Nephron (organoid): ENCODE measurements at regions not wholly inside any gene's neighbourhood (a gene's known extent, or its start where the extent isn't known, plus 50 kb on each side); places are given as distances from the start of the nearest gene placed in this dataset.

Experiments used
- H3K27ac Mint-ChIP-seq, 3 experiments: 2 replicates each; pipeline ENCODE4 v1.8.0; 2020; ENCODE audit warnings: mixed read lengths in 3 of 3, mild to moderate bottlenecking in 2 of 3, moderate library complexity in 1 of 3
- H3K27me3 Mint-ChIP-seq: 2 replicates; pipeline ENCODE4 v1.8.0; 2021; ENCODE audit warnings: low read depth, mild to moderate bottlenecking, moderate library complexity, mixed read lengths
- H3K36me3 Mint-ChIP-seq: 2 replicates; pipeline ENCODE4 v1.8.0; 2020; ENCODE audit warnings: low read depth, mixed read lengths
- H3K4me1 Mint-ChIP-seq: 2 replicates; pipeline ENCODE4 v1.8.0; 2020; ENCODE audit warnings: mixed read lengths
- H3K4me3 Mint-ChIP-seq, 3 experiments: 2 replicates each; pipeline ENCODE4 v1.8.0; 2020; ENCODE audit warnings: mild to moderate bottlenecking in 3 of 3, mixed read lengths in 3 of 3, moderate library complexity in 2 of 3
- H3K9me3 Mint-ChIP-seq: 2 replicates; pipeline ENCODE4 v1.8.0; 2020; ENCODE audit warnings: mixed read lengths
- CTCF ChIP-seq, 3 experiments: fragments of 200-600 bp; sonication (generic); IDR thresholded peaks; one replicate each; pipeline ENCODE4 v1.5.0; 2021; ENCODE audit warnings: antibody characterized with exemption in 3 of 3; ENCODE audit not compliant: unreplicated experiment in 3 of 3

GRCh38 chr11:81459766-81460306 is 1273.8 kb downstream of the FAM181B start:
- Mint-ChIP-seq H3K27me3 (no peaks in the 10 kb centered on the region), H3K9me3 (no peaks in the 10 kb centered on the region), H3K4me1 (no peaks in the 10 kb centered on the region), H3K27ac (no peak overlapping the region), H3K36me3 (no peaks in the 10 kb centered on the region), H3K4me3 (no peak overlapping the region)
- no peak for TF ChIP-seq CTCF (IDR thresholded peaks at IDR 0.05; ENCODE audit: unreplicated experiment in 3 of 3)

- peak overlapping the region in 1 of 3 experiments; percentile 24 for H3K27ac Mint-ChIP-seq
- no peak overlapping the region for H3K4me3 Mint-ChIP-seq
- H3K4me1 Mint-ChIP-seq = peaks cover 5% of the 10 kb centered on the region
- H3K27me3 Mint-ChIP-seq = no peaks in the 10 kb centered on the region
- no peak for TF ChIP-seq CTCF (IDR thresholded peaks at IDR 0.05; ENCODE audit: unreplicated experiment in 3 of 3)
- H3K9me3 Mint-ChIP-seq = no peaks in the 10 kb centered on the region
- H3K36me3 Mint-ChIP-seq = no peaks in the 10 kb centered on the region
Measured at GRCh38 chr11:81449588-81450156, 1284.0 kb downstream of the FAM181B start.

GRCh38 chr11:81444297-81444696 is 1289.4 kb downstream of the FAM181B start:
- peak; percentile 24 to 42 (median 41) for TF ChIP-seq CTCF (IDR thresholded peaks at IDR 0.05; ENCODE audit: unreplicated experiment in 3 of 3)
- H3K4me1 Mint-ChIP-seq = peaks cover 5% of the 10 kb centered on the region
- H3K4me3 Mint-ChIP-seq = no peak overlapping the region
- H3K36me3 Mint-ChIP-seq = no peaks in the 10 kb centered on the region
- H3K27ac Mint-ChIP-seq = no peak overlapping the region
- no peaks in the 10 kb centered on the region for H3K27me3 Mint-ChIP-seq
- no peaks in the 10 kb centered on the region for H3K9me3 Mint-ChIP-seq

GRCh38 chr11:81432333-81432732 is 1301.3 kb downstream of the FAM181B start:
- H3K9me3 Mint-ChIP-seq = no peaks in the 10 kb centered on the region
- H3K4me1 Mint-ChIP-seq = peaks cover 5% of the 10 kb centered on the region
- no peak for TF ChIP-seq CTCF (IDR thresholded peaks at IDR 0.05; ENCODE audit: unreplicated experiment in 3 of 3)
- H3K27me3 Mint-ChIP-seq = no peaks in the 10 kb centered on the region
- H3K36me3 Mint-ChIP-seq = no peaks in the 10 kb centered on the region
- H3K4me3 Mint-ChIP-seq = no peak overlapping the region
- no peak overlapping the region for H3K27ac Mint-ChIP-seq

GRCh38 chr11:81424822-81425221 is 1308.8 kb downstream of the FAM181B start:
- H3K27ac Mint-ChIP-seq = no peak overlapping the region
- H3K36me3 Mint-ChIP-seq = no peaks in the 10 kb centered on the region
- H3K4me1 Mint-ChIP-seq = peaks cover 5% of the 10 kb centered on the region
- no peaks in the 10 kb centered on the region for H3K9me3 Mint-ChIP-seq
- no peak overlapping the region for H3K4me3 Mint-ChIP-seq
- TF ChIP-seq CTCF (IDR thresholded peaks at IDR 0.05; ENCODE audit: unreplicated experiment in 3 of 3) = no peak
- no peaks in the 10 kb centered on the region for H3K27me3 Mint-ChIP-seq

GRCh38 chr11:81422402-81422801 is 1311.3 kb downstream of the FAM181B start:
- no peaks in the 10 kb centered on the region for H3K27me3 Mint-ChIP-seq
- H3K4me1 Mint-ChIP-seq = no peaks in the 10 kb centered on the region
- no peaks in the 10 kb centered on the region for H3K36me3 Mint-ChIP-seq
- H3K4me3 Mint-ChIP-seq = no peak overlapping the region
- TF ChIP-seq CTCF (IDR thresholded peaks at IDR 0.05; ENCODE audit: unreplicated experiment in 3 of 3) = no peak
- H3K9me3 Mint-ChIP-seq = no peaks in the 10 kb centered on the region
- H3K27ac Mint-ChIP-seq = no peak overlapping the region
